ENCODE measurements at regions not wholly inside any gene's neighbourhood (a gene's known extent, or its start where the extent isn't known, plus 50 kb on each side); places are given as distances from the start of the nearest gene placed in this dataset.

- TF ChIP-seq, protein P1, sequence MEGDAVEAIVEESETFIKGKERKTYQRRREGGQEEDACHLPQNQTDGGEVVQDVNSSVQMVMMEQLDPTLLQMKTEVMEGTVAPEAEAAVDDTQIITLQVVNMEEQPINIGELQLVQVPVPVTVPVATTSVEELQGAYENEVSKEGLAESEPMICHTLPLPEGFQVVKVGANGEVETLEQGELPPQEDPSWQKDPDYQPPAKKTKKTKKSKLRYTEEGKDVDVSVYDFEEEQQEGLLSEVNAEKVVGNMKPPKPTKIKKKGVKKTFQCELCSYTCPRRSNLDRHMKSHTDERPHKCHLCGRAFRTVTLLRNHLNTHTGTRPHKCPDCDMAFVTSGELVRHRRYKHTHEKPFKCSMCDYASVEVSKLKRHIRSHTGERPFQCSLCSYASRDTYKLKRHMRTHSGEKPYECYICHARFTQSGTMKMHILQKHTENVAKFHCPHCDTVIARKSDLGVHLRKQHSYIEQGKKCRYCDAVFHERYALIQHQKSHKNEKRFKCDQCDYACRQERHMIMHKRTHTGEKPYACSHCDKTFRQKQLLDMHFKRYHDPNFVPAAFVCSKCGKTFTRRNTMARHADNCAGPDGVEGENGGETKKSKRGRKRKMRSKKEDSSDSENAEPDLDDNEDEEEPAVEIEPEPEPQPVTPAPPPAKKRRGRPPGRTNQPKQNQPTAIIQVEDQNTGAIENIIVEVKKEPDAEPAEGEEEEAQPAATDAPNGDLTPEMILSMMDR (IDR thresholded peaks at IDR 0.05), result no peak
- TF ChIP-seq EZH2 (IDR thresholded peaks at IDR 0.05; ENCODE audit: borderline replicate concordance, insufficient read depth, low read depth, low read length, poor library complexity, severe bottlenecking), result no peak
These were observed 1322.2 kb downstream of the TBC1D22A start for GRCh38 chr22:48084729-48085050.
